ENCODE measurements at regions not wholly inside any gene's neighbourhood (a gene's known extent, or its start where the extent isn't known, plus 50 kb on each side); places are given as distances from the start of the nearest gene placed in this dataset.

GRCh38 chr7:38070718-38071117 is 107.3 kb upstream of the STARD3NL start:
- TF ChIP-seq USF1 (IDR thresholded peaks at IDR 0.05) (no peak), REST (IDR thresholded peaks at IDR 0.05; ENCODE audit: low read depth) (no peak), CREB1 (IDR thresholded peaks at IDR 0.05; ENCODE audit: low read depth) (no peak), EGR1 (IDR thresholded peaks at IDR 0.05) (no peak), ZBTB7A (IDR thresholded peaks at IDR 0.05; ENCODE audit: low read depth) (no peak), TAF1 (IDR thresholded peaks at IDR 0.05; ENCODE audit: low read depth) (no peak), CEBPB (IDR thresholded peaks at IDR 0.05) (no peak), MAX (IDR thresholded peaks at IDR 0.05) (no peak), TCF12 (IDR thresholded peaks at IDR 0.05; ENCODE audit: low read depth) (no peak), EP300 (IDR thresholded peaks at IDR 0.05; ENCODE audit: borderline replicate concordance) (no peak)
